Endothelial cell of umbilical vein (primary cell): ENCODE measurements at regions not wholly inside any gene's neighbourhood (a gene's known extent, or its start where the extent isn't known, plus 50 kb on each side); places are given as distances from the start of the nearest gene placed in this dataset.

Experiments used
- BruUV-seq: library from RNA; stranded (reverse); fragments of 400-500 nt; replicated peaks from 2 replicates; lab custom pipeline; 2021; lab: Mats Ljungman, UMichigan
- CTCF ChIA-PET: fragments of 300-600, 350-600 bp; sonication (Branson Sonifier 250); formaldehyde crosslinking; loops from one replicate; lab custom pipeline; 2021; ENCODE audit warnings: antibody characterized with exemption, inconsistent platforms; lab: Charles Lee
- POLR2A ChIA-PET: fragments of 300-600, 350-600 bp; sonication (Branson Sonifier 250); formaldehyde crosslinking; loops from one replicate; lab custom pipeline; 2021; ENCODE audit warnings: antibody characterized with exemption, inconsistent platforms; lab: Charles Lee
- DNase-seq: peaks from one replicate; pipeline ENCODE4 v3.0.0-alpha.2; 2011; ENCODE audit warnings: low read depth, low spot score
- FAIRE-seq: peaks from 2 replicates; lab custom pipeline; 2011; peaks lifted over from hg19 to GRCh38; lab: Jason Lieb, UNC
- H2AFZ ChIP-seq: 2 replicates; pipeline ENCODE4 v1.6.0; 2012; ENCODE audit warnings: low read depth, low read length, control low read depth, inconsistent platforms
- H3K27ac ChIP-seq: 2 replicates; pipeline ENCODE4 v1.5.1; 2011; ENCODE audit warnings: low read depth, mild to moderate bottlenecking, control low read depth, low read length, moderate library complexity; ENCODE audit not compliant: insufficient read depth
- H3K27me3 ChIP-seq, 2 experiments: 2 replicates each; pipeline versions ENCODE4 v1.6.0 to v1.6.1; 2011; ENCODE audit warnings: low read length in 2 of 2, mixed read lengths in 1 of 2; ENCODE audit not compliant: control insufficient read depth in 2 of 2, insufficient read depth in 2 of 2
- H3K36me3 ChIP-seq, 2 experiments: 2 replicates in 1 of 2; 3 replicates in 1 of 2; pipeline ENCODE4 v1.5.1; 2011; ENCODE audit warnings: low read length in 2 of 2, mild to moderate bottlenecking in 1 of 2, moderate library complexity in 1 of 2; ENCODE audit not compliant: control insufficient read depth in 2 of 2, insufficient read depth in 2 of 2; ENCODE audit errors: extremely low read depth in 1 of 2
- H3K4me1 ChIP-seq: 3 replicates; pipeline ENCODE4 v1.5.1; 2011; ENCODE audit warnings: mild to moderate bottlenecking, low read length; ENCODE audit not compliant: control insufficient read depth, insufficient read depth; ENCODE audit errors: extremely low read depth
- H3K4me2 ChIP-seq: 2 replicates; pipeline ENCODE4 v1.6.1; 2011; ENCODE audit warnings: low read length, control low read depth, mixed read lengths; ENCODE audit not compliant: insufficient read depth
- H3K4me3 ChIP-seq, 3 experiments: fragments of 200-600 bp in 1 of 3; sonication (generic), shearing (Covaris generic) in 1 of 3; replicated peaks in 1 of 3; 2 replicates each; pipeline ENCODE4 v1.5.1; 2011 to 2016; ENCODE audit warnings: control low read depth in 3 of 3, low read length in 3 of 3, mild to moderate bottlenecking in 2 of 3, inconsistent platforms in 1 of 3, low read depth in 1 of 3, moderate library complexity in 1 of 3; ENCODE audit not compliant: insufficient read depth in 1 of 3
- H3K79me2 ChIP-seq: 2 replicates; pipeline ENCODE4 v1.6.0; 2012; ENCODE audit warnings: low read length, inconsistent platforms; ENCODE audit not compliant: control insufficient read depth, insufficient read depth
- H3K9ac ChIP-seq: replicated peaks from 2 replicates; pipeline ENCODE3; 2011; ENCODE audit warnings: low read length, control low read depth; ENCODE audit not compliant: insufficient read depth; ENCODE audit errors: extremely low read depth
- H3K9me1 ChIP-seq: replicated peaks from 3 replicates; pipeline ENCODE4 v1.6.0; 2011; ENCODE audit warnings: mild to moderate bottlenecking, low read length; ENCODE audit not compliant: control insufficient read depth, insufficient read depth; ENCODE audit errors: extremely low read depth
- H3K9me3 ChIP-seq: replicated peaks from 2 replicates; pipeline ENCODE4 v1.5.1; 2012; ENCODE audit warnings: low read length, inconsistent platforms; ENCODE audit not compliant: control insufficient read depth, insufficient read depth
- H4K20me1 ChIP-seq: replicated peaks from 2 replicates; pipeline ENCODE3; 2011; ENCODE audit warnings: mild to moderate bottlenecking, low read length; ENCODE audit not compliant: control insufficient read depth, insufficient read depth; ENCODE audit errors: extremely low read depth
- EZH2 ChIP-seq: IDR thresholded peaks from 2 replicates; pipeline ENCODE4 v1.6.1; 2012; ENCODE audit warnings: borderline replicate concordance, low read depth, mild to moderate bottlenecking, moderate library complexity, low read length, inconsistent platforms; ENCODE audit not compliant: severe bottlenecking
- FOS ChIP-seq: IDR thresholded peaks from 2 replicates; pipeline ENCODE4 v1.6.1; 2011; ENCODE audit warnings: mild to moderate bottlenecking, low read length, moderate library complexity, borderline replicate concordance; ENCODE audit not compliant: insufficient read depth
- GATA2 ChIP-seq: IDR thresholded peaks from 2 replicates; pipeline ENCODE4 v1.7.0; 2011; ENCODE audit warnings: low read depth, mild to moderate bottlenecking, moderate library complexity, mixed read lengths, low read length; ENCODE audit not compliant: insufficient read length, insufficient read depth
- JUN ChIP-seq: IDR thresholded peaks from 2 replicates; pipeline ENCODE4 v1.6.1; 2011; ENCODE audit warnings: borderline replicate concordance, low read depth; ENCODE audit not compliant: insufficient read length, insufficient read depth
- MAX ChIP-seq: IDR thresholded peaks from 2 replicates; pipeline ENCODE4 v1.6.1; 2011; ENCODE audit not compliant: insufficient read depth, insufficient read length
- MYC ChIP-seq: IDR thresholded peaks from one replicate; pipeline ENCODE4 v1.6.1; 2011; ENCODE audit warnings: mild to moderate bottlenecking, low read depth, low read length
- POLR2A ChIP-seq: IDR thresholded peaks from 2 replicates; pipeline ENCODE4 v1.6.1; 2012; ENCODE audit warnings: low read depth, mild to moderate bottlenecking, control low read depth, low read length
- POLR2AphosphoS5 ChIP-seq: IDR thresholded peaks from 2 replicates; pipeline ENCODE4 v1.6.1; 2012; ENCODE audit warnings: low read depth, mild to moderate bottlenecking, control low read depth, low read length, moderate library complexity; ENCODE audit not compliant: insufficient read depth
- dilution Hi-C: fragments of 300-500 bp; cut with MboI; formaldehyde crosslinking; loops from one replicate; pipeline ENCODE4 v1.15.0; 2019; ENCODE audit warnings: low sequenced_read_pairs; ENCODE audit not compliant: extremely low pct_ligation_motif_present
- intact Hi-C: fragments of 100-400 bp; cut with micrococcal nuclease; formaldehyde crosslinking; loops from one replicate; pipeline ENCODE4 v1.10.0; 2022
- TF ChIP-seq, protein P1 (sequence below), 2 donors: IDR thresholded peaks; 1 replicate in 1 of 2; 2 replicates in 1 of 2; pipeline ENCODE4 v1.5.1; 2011; ENCODE audit warnings: low read length in 2 of 2, mild to moderate bottlenecking in 2 of 2, moderate library complexity in 2 of 2, control low read depth in 1 of 2, inconsistent platforms in 1 of 2, low read depth in 1 of 2; ENCODE audit not compliant: insufficient read depth in 1 of 2; ENCODE audit errors: extremely low read depth in 1 of 2

GRCh38 chr2:234556848-234557573, 60.1 kb upstream of the ARL4C start:
- Histone ChIP-seq H3K4me2 (no peak overlapping the region), H3K9me1 (no peaks in the 10 kb centered on the region), H2AFZ (no peak overlapping the region), H3K4me1 (no peaks in the 10 kb centered on the region), H3K9ac (no peak overlapping the region), H3K79me2 (no peaks in the 10 kb centered on the region), H4K20me1 (no peaks in the 10 kb centered on the region), H3K9me3 (no peaks in the 10 kb centered on the region), H3K27ac (no peak overlapping the region), H3K4me3 (no peak overlapping the region), H3K36me3 (no peaks in the 10 kb centered on the region), H3K27me3 (no peaks in the 10 kb centered on the region)
- BruUV-seq = no TSS peak
- TF ChIP-seq FOS = peak; percentile 19
- no peak for TF ChIP-seq MAX
- no peak for TF ChIP-seq POLR2AphosphoS5
- TF ChIP-seq MYC = no peak
- POLR2A ChIA-PET = no interaction called here
- FAIRE-seq (no peak), DNase-seq (no peak)
- CTCF ChIA-PET = interaction anchor here (0.5 to 4.5 kb wide), 8 partner anchors 8 to 1189 kb away, joined by 3 to 43 read pairs (median 4); no protein-coding TSS in a partner anchor
- dilution Hi-C loops (loop anchor here (25.0 kb wide), 1 partner anchor 555 kb away; no protein-coding TSS in a partner anchor), intact Hi-C loops (loop anchor here (10.0 kb wide), 1 partner anchor 188 kb away; no protein-coding TSS in a partner anchor)

- Histone ChIP-seq H3K9me1 (no peaks in the 10 kb centered on the region), H4K20me1 (no peaks in the 10 kb centered on the region), H3K4me3 (no peak overlapping the region), H3K9me3 (no peaks in the 10 kb centered on the region), H3K4me1 (no peaks in the 10 kb centered on the region), H3K36me3 (no peaks in the 10 kb centered on the region), H3K9ac (no peak overlapping the region), H3K79me2 (no peaks in the 10 kb centered on the region), H2AFZ (no peak overlapping the region), H3K4me2 (no peak overlapping the region), H3K27me3 (no peaks in the 10 kb centered on the region), H3K27ac (no peak overlapping the region)
- ChIA-PET POLR2A (no interaction called here), CTCF (interaction anchor here (0.9 to 4.5 kb wide), 5 partner anchors 10 to 561 kb away, joined by 3 to 43 read pairs (median 4); no protein-coding TSS in a partner anchor)
- dilution Hi-C loops = loop anchor here (25.0 kb wide), 1 partner anchor 557 kb away; no protein-coding TSS in a partner anchor
- FAIRE-seq (no peak), DNase-seq (no peak)
- no peak for TF ChIP-seq MYC
- TF ChIP-seq, protein P1, sequence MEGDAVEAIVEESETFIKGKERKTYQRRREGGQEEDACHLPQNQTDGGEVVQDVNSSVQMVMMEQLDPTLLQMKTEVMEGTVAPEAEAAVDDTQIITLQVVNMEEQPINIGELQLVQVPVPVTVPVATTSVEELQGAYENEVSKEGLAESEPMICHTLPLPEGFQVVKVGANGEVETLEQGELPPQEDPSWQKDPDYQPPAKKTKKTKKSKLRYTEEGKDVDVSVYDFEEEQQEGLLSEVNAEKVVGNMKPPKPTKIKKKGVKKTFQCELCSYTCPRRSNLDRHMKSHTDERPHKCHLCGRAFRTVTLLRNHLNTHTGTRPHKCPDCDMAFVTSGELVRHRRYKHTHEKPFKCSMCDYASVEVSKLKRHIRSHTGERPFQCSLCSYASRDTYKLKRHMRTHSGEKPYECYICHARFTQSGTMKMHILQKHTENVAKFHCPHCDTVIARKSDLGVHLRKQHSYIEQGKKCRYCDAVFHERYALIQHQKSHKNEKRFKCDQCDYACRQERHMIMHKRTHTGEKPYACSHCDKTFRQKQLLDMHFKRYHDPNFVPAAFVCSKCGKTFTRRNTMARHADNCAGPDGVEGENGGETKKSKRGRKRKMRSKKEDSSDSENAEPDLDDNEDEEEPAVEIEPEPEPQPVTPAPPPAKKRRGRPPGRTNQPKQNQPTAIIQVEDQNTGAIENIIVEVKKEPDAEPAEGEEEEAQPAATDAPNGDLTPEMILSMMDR (IDR thresholded peaks at IDR 0.05; ENCODE audit: extremely low read depth in 1 of 2, insufficient read depth in 1 of 2, low read depth in 1 of 2, low read length in 2 of 2) = no peak
- TF ChIP-seq POLR2A = no peak
- no peak for TF ChIP-seq EZH2
- TF ChIP-seq GATA2 = no peak
- no peak for TF ChIP-seq JUN
- no peak for TF ChIP-seq MAX
- TF ChIP-seq FOS = no peak
- TF ChIP-seq POLR2AphosphoS5 = no peak
- intact Hi-C loops = loop anchor here (10.0 kb wide), 1 partner anchor 189 kb away; no protein-coding TSS in a partner anchor
- BruUV-seq = no TSS peak
Observed at GRCh38 chr2:234555616-234556249, 58.9 kb upstream of the ARL4C start.
